Brain pericyte (primary cell): ENCODE measurements at regions not wholly inside any gene's neighbourhood (a gene's known extent, or its start where the extent isn't known, plus 50 kb on each side); places are given as distances from the start of the nearest gene placed in this dataset.

ENCODE experiments used
- DNase-seq: peaks from one replicate; pipeline ENCODE4 v3.0.0-alpha.2; 2012; ENCODE audit warnings: low read depth, low spot score

DNA sequence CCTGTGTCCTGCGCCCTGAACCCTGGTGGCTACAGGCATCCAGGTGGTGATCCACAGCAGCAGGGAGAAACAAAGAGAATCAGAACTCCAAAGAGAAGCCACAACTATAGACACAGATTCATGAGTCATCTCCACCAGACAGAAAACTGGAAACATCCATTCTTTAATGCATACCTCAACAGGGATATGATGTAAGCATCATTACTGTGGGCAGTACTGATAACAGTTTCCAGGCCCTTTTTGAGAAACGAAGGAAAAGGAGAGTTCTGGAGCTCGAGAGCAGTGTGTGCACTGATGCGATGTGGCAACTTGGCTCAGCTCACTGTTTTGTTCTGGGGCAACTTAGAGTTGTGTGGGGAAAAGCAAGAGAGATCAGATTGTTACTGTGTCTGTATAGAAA, 215.6 kb upstream of the ADAMTS16 start:
- no peak for DNase-seq

GRCh38 chr5:4927097-4927496, 213.0 kb upstream of the ADAMTS16 start:
- DNase-seq: no peak

GRCh38 chr5:4928409-4928808, 211.7 kb upstream of the ADAMTS16 start:
- no peak for DNase-seq

- no peak for DNase-seq
Measured at GRCh38 chr5:4929092-4929655, 211.0 kb upstream of the ADAMTS16 start.

GRCh38 chr5:4939042-4939781, 200.9 kb upstream of the ADAMTS16 start:
- DNase-seq: no peak

- no peak for DNase-seq
Measured at GRCh38 chr5:4941161-4941560, 199.0 kb upstream of the ADAMTS16 start.

- no peak for DNase-seq
Measured at GRCh38 chr5:4941957-4942830, 197.9 kb upstream of the ADAMTS16 start.

DNA sequence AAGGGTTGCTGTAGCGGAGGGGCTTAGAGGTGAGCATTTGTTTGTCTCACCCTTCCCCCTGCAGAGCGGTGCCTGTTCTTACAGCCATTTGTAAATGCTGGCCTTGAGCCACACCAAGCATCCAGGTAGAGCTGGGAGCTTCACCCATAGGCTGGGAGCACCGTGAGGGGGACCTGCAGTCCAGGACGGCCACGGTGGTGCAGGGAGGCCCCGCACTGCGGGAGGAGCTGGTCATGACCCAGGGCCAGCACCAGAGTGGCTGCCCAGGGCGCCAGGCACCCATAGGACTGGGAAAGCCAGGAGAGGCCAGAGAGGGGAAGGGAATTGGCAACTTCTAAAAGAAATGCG, 197.3 kb upstream of the ADAMTS16 start:
- DNase-seq: no peak

GRCh38 chr5:4945296-4945695, 194.8 kb upstream of the ADAMTS16 start:
- DNase-seq: no peak

DNA sequence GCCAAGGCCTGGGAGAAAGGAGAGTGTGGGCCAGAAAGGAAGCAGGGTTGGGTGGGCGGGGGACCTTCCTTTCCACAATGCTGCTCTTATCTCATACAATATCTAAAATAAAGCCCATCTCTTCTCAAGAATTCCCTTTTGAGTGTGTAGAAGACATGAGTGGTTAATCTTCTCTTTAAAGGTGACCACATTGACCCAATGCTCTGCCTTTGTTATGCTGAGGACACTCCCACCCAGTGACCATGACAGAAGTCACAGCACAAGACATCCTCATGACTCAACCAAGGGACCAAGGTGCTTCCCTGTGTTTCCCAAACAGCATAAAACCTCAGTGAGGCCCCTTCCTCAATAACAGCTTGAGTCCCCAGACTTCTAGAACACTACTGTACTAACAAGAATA, 193.0 kb upstream of the ADAMTS16 start:
- DNase-seq: no peak

DNA sequence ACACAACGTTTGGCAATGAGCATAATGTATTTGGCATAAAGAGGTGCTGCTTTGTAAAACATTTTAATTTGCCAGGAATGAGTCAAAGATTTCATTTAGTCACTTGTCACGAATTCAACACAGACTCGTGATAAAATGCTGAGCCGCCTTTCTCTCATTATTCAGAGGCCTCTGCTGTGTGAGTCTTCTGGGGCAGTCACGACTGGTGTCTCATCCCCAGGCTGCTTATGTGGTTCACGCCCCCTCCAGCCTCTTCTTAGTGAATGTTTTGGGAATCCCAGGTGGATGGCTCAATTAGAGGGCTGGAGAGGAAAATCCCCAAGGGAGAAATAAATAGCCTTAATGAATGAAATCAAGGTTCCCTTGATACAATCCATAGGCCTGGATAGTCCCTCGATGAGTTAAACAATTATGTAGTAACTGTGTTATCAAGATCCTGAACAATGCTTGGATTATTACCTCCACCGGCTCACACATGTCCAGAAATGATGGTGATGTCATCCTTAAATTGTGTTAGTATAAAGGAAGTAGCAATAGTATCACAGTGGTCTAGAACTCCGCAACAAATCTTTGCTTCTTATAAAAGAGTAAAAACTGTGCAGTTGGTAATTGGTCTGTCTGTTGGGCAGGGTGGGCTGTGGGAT, 192.1 kb upstream of the ADAMTS16 start:
- DNase-seq: no peak

- no peak for DNase-seq
Measured at GRCh38 chr5:4949108-4949507, 191.0 kb upstream of the ADAMTS16 start.

- DNase-seq: no peak
Measured at GRCh38 chr5:4953576-4953975, 186.6 kb upstream of the ADAMTS16 start.

- no peak for DNase-seq
Measured at GRCh38 chr5:4954048-4954447, 186.1 kb upstream of the ADAMTS16 start.

GRCh38 chr5:4963265-4963664, 176.9 kb upstream of the ADAMTS16 start:
- no peak for DNase-seq

DNA sequence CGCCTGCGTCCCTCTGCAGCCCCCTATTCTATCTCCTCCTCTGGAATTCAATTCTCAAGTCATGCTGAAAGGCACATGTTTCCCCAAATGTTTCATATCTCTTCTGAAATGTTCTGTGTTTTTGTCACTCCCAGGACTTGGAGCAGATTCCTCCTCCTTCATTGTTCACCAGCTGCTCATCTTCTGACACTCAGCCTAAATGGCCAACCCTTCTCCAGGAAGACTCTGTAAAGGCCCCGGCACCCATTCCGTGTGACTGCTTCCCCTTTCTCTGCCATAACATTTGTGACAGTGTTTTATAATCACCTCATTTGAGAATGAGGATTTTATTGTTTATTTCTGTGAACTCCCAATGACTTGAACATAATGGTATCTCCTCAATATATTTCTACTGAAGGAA, 170.8 kb upstream of the ADAMTS16 start:
- no peak for DNase-seq

DNA sequence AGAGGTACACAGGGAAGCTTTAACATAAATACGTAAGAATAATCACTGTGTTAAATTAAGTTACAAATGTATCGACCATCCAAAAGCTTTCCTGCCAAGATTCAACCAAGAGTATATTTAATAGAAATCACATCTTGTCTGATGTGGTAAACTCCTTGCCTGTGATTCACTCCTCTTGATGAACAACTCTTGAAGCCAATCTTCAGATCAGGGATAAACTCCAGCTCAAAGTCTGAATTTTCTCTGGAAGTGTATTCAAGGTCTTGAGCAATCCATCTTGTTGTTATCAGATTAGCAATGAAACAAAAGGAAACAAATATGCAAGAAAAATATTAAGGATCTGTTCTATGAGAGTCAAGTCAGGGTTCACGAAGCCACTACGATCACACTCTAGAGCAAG, 170.0 kb upstream of the ADAMTS16 start:
- DNase-seq: no peak

- no peak for DNase-seq
Measured at GRCh38 chr5:4976902-4977301, 163.2 kb upstream of the ADAMTS16 start.

DNA sequence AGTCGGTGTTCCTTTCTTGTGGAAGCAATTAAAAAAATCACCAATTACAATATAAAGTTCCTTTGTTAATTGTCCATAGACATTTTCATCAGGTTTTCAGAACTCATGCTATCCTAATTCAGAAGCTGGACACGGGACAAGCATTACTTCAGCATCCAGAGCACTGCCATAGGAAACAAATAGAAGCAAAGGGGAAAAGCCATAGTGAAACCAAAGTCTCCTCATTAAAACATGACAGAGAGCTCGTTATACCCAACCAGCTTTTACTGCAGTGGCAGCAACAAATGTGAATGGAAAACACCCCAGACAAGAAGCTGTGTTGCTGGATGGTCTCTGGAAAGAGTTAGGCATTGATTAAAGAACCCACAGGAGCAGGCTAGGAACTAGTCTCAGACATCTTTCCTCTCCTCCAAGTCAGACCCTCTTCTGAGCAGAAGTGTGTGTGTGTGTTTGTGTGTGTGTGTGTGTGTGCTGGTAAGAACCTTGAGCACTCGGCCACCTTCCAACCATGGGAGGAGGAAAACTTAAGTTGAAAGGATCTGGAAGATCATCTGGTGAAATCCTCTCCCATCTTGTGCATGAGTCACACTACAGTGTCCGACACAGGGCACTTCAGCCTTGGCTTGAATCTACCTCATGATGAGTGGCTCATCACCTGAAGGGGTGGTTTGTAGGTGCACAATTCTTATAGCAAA, 162.6 kb upstream of the ADAMTS16 start:
- no peak for DNase-seq

- DNase-seq: no peak
Measured at GRCh38 chr5:4980201-4980600, 159.9 kb upstream of the ADAMTS16 start.

DNA sequence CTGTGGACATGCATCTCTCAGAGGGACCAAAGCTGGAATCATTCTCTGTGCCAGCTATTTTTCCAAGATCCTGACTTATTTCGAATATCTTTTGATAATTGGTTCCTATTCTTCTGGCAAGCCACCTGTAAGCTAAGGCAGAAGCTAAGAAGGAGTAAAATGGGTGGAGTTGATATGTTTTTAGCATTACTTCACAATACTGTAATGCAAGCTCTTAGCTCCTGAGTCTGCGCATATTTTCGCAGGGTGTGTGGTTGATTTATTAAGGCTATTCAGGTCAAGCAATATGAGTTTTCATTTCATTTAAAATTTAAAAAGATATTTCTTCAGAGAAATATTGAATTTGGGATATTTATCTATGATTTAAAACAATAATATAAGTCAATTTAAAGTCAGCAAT, 158.5 kb upstream of the ADAMTS16 start:
- DNase-seq: no peak

DNA sequence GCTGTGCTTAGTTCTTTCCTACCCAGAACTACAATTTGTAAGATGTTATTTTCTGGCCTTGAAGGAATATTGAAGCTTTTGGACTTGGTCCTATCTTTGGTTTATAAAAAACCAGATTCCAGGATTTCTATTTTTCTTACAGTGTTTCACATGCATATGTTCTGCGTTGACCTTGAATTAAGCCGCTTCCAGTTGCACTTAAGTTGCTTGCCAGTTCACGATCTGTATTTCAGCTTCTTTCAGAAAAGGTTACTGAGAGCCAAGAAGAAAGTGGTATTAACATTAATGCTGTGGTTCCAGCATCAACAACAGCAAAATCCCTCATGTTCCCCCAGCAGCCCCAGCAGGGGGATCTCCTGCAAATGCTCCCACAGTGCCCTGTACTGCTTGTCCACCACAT, 156.4 kb upstream of the ADAMTS16 start:
- no peak for DNase-seq
